SU-DHL-6 (cell line): ENCODE measurements at regions not wholly inside any gene's neighbourhood (a gene's known extent, or its start where the extent isn't known, plus 50 kb on each side); places are given as distances from the start of the nearest gene placed in this dataset.

ENCODE experiments used
- EZH2phosphoT487 ChIP-seq: fragments of 200-600 bp; sonication (generic), shearing (Covaris generic); conservative IDR thresholded peaks from 2 replicates; pipeline ENCODE4 v1.6.1; 2018; ENCODE audit warnings: mild to moderate bottlenecking, antibody characterized with exemption, low read length, moderate library complexity, mixed read lengths
- TF ChIP-seq, protein P1 (sequence below): fragments of 200-600 bp; sonication (generic); IDR thresholded peaks from one replicate; pipeline ENCODE4 v1.5.1; 2017; ENCODE audit warnings: antibody characterized with exemption, mild to moderate bottlenecking, low read length, moderate library complexity; ENCODE audit not compliant: insufficient read depth, poor library complexity, severe bottlenecking

DNA sequence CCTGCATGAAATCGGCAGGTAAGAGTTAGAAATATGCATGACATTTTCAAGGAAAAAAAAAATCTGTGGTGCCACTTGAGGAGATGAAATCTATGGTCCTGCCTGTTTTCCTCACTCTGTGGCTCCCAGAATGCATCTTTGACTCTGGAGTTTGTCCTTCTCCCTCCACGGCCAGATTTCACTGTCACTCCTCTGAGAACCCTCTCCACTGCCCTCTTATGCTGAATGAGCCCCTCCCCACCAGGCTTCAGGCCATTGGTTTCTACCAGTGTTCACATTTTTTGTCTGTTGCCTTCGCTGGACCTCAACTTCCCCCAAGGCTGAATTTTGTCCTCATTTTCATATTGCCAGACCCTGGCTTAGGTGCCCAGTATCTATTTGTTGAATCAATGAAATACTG, 235.0 kb downstream of the ZIC5 start:
- TF ChIP-seq, protein P1, sequence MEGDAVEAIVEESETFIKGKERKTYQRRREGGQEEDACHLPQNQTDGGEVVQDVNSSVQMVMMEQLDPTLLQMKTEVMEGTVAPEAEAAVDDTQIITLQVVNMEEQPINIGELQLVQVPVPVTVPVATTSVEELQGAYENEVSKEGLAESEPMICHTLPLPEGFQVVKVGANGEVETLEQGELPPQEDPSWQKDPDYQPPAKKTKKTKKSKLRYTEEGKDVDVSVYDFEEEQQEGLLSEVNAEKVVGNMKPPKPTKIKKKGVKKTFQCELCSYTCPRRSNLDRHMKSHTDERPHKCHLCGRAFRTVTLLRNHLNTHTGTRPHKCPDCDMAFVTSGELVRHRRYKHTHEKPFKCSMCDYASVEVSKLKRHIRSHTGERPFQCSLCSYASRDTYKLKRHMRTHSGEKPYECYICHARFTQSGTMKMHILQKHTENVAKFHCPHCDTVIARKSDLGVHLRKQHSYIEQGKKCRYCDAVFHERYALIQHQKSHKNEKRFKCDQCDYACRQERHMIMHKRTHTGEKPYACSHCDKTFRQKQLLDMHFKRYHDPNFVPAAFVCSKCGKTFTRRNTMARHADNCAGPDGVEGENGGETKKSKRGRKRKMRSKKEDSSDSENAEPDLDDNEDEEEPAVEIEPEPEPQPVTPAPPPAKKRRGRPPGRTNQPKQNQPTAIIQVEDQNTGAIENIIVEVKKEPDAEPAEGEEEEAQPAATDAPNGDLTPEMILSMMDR = no peak
- TF ChIP-seq EZH2phosphoT487 = no peak
